ENCODE measurements at regions not wholly inside any gene's neighbourhood (a gene's known extent, or its start where the extent isn't known, plus 50 kb on each side); places are given as distances from the start of the nearest gene placed in this dataset.
A peak's percentile ranks its signal among the peaks of the same experiment; 100 is the strongest.

DNA sequence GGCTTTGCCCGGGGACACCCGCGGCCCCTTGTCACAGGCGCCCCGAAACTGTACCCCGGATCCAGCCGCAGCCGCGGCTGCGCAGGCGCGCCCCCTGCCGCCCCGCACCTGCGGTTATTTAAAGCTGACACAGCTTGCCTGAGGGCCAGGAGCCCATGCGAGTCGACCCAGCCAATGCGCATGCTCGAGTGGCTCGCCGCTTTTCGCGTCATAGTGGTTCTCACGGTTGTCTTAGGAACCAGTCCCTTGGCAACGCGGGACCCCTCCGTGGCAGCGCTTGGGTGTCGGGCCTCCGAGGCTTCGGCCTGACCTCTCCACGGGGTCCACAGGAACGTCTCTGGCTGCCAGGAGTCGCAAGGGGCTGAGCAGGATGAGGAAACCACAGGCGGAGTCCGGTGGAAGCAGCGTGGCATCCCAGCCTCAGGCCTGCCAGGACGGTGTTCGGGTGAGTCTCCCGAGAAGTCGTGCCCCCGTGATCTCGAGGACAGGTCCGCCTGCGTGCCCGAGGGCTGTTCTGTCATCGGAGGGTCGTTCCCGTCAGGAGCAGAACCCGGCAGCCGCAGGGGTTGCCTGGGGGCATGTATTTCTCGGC, 716.9 kb downstream of the KCNJ18 start:
- no peaks in the 10 kb centered on the region for H3K36me3 ChIP-seq (ENCODE audit: low read depth, missing control alignments)
- no peaks in the 10 kb centered on the region for H3K4me1 ChIP-seq
- WGBS, 2 donors: 58 to 68% methylated on average over 6 to 52 of the region's 52 CpGs
- H3K27ac ChIP-seq: no peak overlapping the region
- no peaks in the 10 kb centered on the region for H3K27me3 ChIP-seq
- DNase-seq: peak; percentile 60
- TF ChIP-seq POLR2A (IDR thresholded peaks at IDR 0.05): no peak
- TF ChIP-seq CTCF (IDR thresholded peaks at IDR 0.05): no peak
- H3K9me3 ChIP-seq: no peaks in the 10 kb centered on the region
- H3K4me3 ChIP-seq: peak overlapping the region; percentile 6 to 20
- intact Hi-C loops (cut with DNase I; ENCODE audit: low total_unique reads): no loop called here

- Histone ChIP-seq H3K27me3 (no peaks in the 10 kb centered on the region), H3K36me3 (ENCODE audit: low read depth, missing control alignments) (no peaks in the 10 kb centered on the region), H3K4me1 (no peaks in the 10 kb centered on the region), H3K4me3 (no peak overlapping the region), H3K27ac (no peak overlapping the region), H3K9me3 (no peaks in the 10 kb centered on the region)
- intact Hi-C loops (cut with DNase I; ENCODE audit: low total_unique reads): no loop called here
- WGBS, 2 donors: 29 to 54% methylated on average over 1 to 14 of the region's 14 CpGs
- DNase-seq: no peak
- no peak for TF ChIP-seq POLR2A (IDR thresholded peaks at IDR 0.05)
- TF ChIP-seq CTCF (IDR thresholded peaks at IDR 0.05): no peak
Measured at GRCh38 chr17:22410136-22410535, 717.8 kb downstream of the KCNJ18 start.

GRCh38 chr17:22411185-22411784, 719.0 kb downstream of the KCNJ18 start:
- Histone ChIP-seq H3K9me3 (no peaks in the 10 kb centered on the region), H3K4me3 (peak overlapping the region; percentile 32 to 54), H3K27ac (no peak overlapping the region), H3K4me1 (no peaks in the 10 kb centered on the region), H3K36me3 (ENCODE audit: low read depth, missing control alignments) (no peaks in the 10 kb centered on the region), H3K27me3 (no peaks in the 10 kb centered on the region)
- peak; percentile 60 for DNase-seq
- 69 to 81% methylated on average over 23 to 36 of the region's 38 CpGs for WGBS, 2 donors
- intact Hi-C loops (cut with DNase I; ENCODE audit: low total_unique reads): no loop called here
- TF ChIP-seq CTCF (IDR thresholded peaks at IDR 0.05): no peak
- TF ChIP-seq POLR2A (IDR thresholded peaks at IDR 0.05): no peak

DNA sequence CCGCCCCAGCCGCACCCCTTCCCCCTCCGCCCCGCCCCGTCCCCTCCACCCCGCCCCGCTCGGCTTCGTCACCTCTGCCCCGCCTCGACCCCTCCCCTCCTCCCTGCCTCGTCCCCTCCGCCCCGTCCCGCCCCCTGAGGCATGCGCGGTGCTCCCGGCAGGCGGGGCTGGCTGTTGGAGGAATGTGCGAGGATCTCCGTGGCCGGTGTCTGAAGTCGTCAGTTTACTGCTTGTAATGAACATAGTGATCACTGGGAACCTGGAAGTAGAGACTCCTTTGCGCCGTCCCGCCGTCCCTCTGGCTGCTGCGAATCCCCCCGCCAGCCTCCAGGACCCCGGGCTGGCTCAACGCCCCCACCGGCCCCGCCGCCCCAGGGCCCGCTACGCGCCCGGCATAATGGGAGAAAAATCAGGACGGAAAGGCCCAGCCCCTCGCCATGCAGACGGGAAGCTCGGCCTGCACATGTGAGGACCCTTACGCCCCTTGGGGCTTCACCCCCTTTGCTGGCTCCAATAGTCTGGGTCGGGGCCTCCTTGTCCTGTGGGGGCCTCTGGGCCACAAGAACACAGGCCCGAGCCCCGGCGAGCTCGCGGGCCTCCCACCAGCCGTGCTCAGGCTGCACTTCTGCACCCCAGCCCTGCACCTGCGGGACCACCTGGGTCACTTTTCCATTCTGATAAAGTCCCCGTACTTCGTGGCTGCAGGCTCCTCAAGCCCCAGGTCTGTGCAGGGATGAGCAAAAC, 743.1 kb downstream of the KCNJ18 start:
- Histone ChIP-seq H3K9me3 (no peaks in the 10 kb centered on the region), H3K4me3 (peak overlapping the region; percentile 31 to 48), H3K27me3 (no peaks in the 10 kb centered on the region), H3K4me1 (no peaks in the 10 kb centered on the region), H3K27ac (no peak overlapping the region), H3K36me3 (ENCODE audit: low read depth, missing control alignments) (no peaks in the 10 kb centered on the region)
- TF ChIP-seq CTCF (IDR thresholded peaks at IDR 0.05) (no peak), POLR2A (IDR thresholded peaks at IDR 0.05) (no peak)
- intact Hi-C loops (cut with DNase I; ENCODE audit: low total_unique reads): no loop called here
- peak; percentile 75 for DNase-seq
- WGBS, 2 donors: 42 to 55% methylated on average over 10 to 53 of the region's 53 CpGs

All from testis (tissue), 2 donors.